KOPT-K1 (cell line): ENCODE measurements at regions not wholly inside any gene's neighbourhood (a gene's known extent, or its start where the extent isn't known, plus 50 kb on each side); places are given as distances from the start of the nearest gene placed in this dataset.

Experiments
- H3K27ac ChIP-seq: fragments of 200-600 bp; sonication (generic); 2 replicates; pipeline ENCODE4 v1.5.1; 2016; ENCODE audit warnings: antibody characterized with exemption, mild to moderate bottlenecking, low read depth, low read length; ENCODE audit not compliant: poor library complexity, severe bottlenecking
- H3K36me3 ChIP-seq: fragments of 200-600 bp; sonication (generic); 2 replicates; pipeline ENCODE4 v1.5.1; 2017; ENCODE audit warnings: antibody characterized with exemption, mild to moderate bottlenecking, low read length, moderate library complexity; ENCODE audit not compliant: insufficient read depth
- H3K9me3 ChIP-seq: fragments of 200-600 bp; sonication (generic); 2 replicates; pipeline ENCODE4 v1.5.1; 2017; ENCODE audit warnings: antibody characterized with exemption, low read length, mild to moderate bottlenecking; ENCODE audit not compliant: insufficient read depth, poor library complexity, severe bottlenecking

- no peaks in the 10 kb centered on the region for H3K36me3 ChIP-seq
- peak overlapping the region; percentile 50 for H3K27ac ChIP-seq
- H3K9me3 ChIP-seq: peaks cover 28% of the 10 kb centered on the region
Observed at GRCh38 chr6:105779110-105779509, 307.0 kb upstream of the PRDM1 start.

- H3K36me3 ChIP-seq: no peaks in the 10 kb centered on the region
- H3K9me3 ChIP-seq: peaks cover 32% of the 10 kb centered on the region
- no peak overlapping the region for H3K27ac ChIP-seq
Observed at GRCh38 chr6:105775095-105775494, 311.0 kb upstream of the PRDM1 start.

GRCh38 chr6:105774247-105774646, 311.9 kb upstream of the PRDM1 start:
- no peak overlapping the region for H3K27ac ChIP-seq
- peaks cover 32% of the 10 kb centered on the region for H3K9me3 ChIP-seq
- H3K36me3 ChIP-seq: no peaks in the 10 kb centered on the region

- Histone ChIP-seq H3K36me3 (no peaks in the 10 kb centered on the region), H3K27ac (no peak overlapping the region), H3K9me3 (peaks cover 24% of the 10 kb centered on the region)
Observed at GRCh38 chr6:105771313-105771970, 314.7 kb upstream of the PRDM1 start.

GRCh38 chr6:105769987-105770386, 316.1 kb upstream of the PRDM1 start:
- no peak overlapping the region for H3K27ac ChIP-seq

GRCh38 chr6:105769197-105769596, 316.9 kb upstream of the PRDM1 start:
- Histone ChIP-seq H3K9me3 (peaks cover 5% of the 10 kb centered on the region), H3K36me3 (no peaks in the 10 kb centered on the region), H3K27ac (no peak overlapping the region)

More at GRCh38 chr6:105769987-105770386, 316.1 kb upstream of the PRDM1 start:
- no peaks in the 10 kb centered on the region for H3K36me3 ChIP-seq
- H3K9me3 ChIP-seq: peaks cover 13% of the 10 kb centered on the region

- Histone ChIP-seq H3K36me3 (no peaks in the 10 kb centered on the region), H3K27ac (no peak overlapping the region), H3K9me3 (no peaks in the 10 kb centered on the region)
Observed at GRCh38 chr6:105767541-105767940, 318.6 kb upstream of the PRDM1 start.

GRCh38 chr6:105765239-105765638, 320.9 kb upstream of the PRDM1 start:
- no peak overlapping the region for H3K27ac ChIP-seq
- H3K9me3 ChIP-seq: no peaks in the 10 kb centered on the region
- H3K36me3 ChIP-seq: no peaks in the 10 kb centered on the region

GRCh38 chr6:105764315-105764714, 321.8 kb upstream of the PRDM1 start:
- no peak overlapping the region for H3K27ac ChIP-seq
- no peaks in the 10 kb centered on the region for H3K36me3 ChIP-seq
- H3K9me3 ChIP-seq: no peaks in the 10 kb centered on the region

GRCh38 chr6:105763866-105764265, 322.3 kb upstream of the PRDM1 start:
- Histone ChIP-seq H3K27ac (no peak overlapping the region), H3K36me3 (no peaks in the 10 kb centered on the region), H3K9me3 (no peaks in the 10 kb centered on the region)

- H3K36me3 ChIP-seq: no peaks in the 10 kb centered on the region
- H3K27ac ChIP-seq: no peak overlapping the region
- no peaks in the 10 kb centered on the region for H3K9me3 ChIP-seq
Observed at GRCh38 chr6:105760746-105761145, 325.4 kb upstream of the PRDM1 start.

GRCh38 chr6:105759946-105760345, 326.2 kb upstream of the PRDM1 start:
- no peaks in the 10 kb centered on the region for H3K36me3 ChIP-seq
- H3K27ac ChIP-seq: no peak overlapping the region
- H3K9me3 ChIP-seq: no peaks in the 10 kb centered on the region

GRCh38 chr6:105759015-105759414, 327.1 kb upstream of the PRDM1 start:
- no peaks in the 10 kb centered on the region for H3K9me3 ChIP-seq
- H3K36me3 ChIP-seq: no peaks in the 10 kb centered on the region
- H3K27ac ChIP-seq: no peak overlapping the region

- H3K27ac ChIP-seq: no peak overlapping the region
- H3K36me3 ChIP-seq: no peaks in the 10 kb centered on the region
Observed at GRCh38 chr6:105757512-105758200, 328.5 kb upstream of the PRDM1 start.

GRCh38 chr6:105755885-105756284, 330.3 kb upstream of the PRDM1 start:
- H3K9me3 ChIP-seq: no peaks in the 10 kb centered on the region
- H3K36me3 ChIP-seq: no peaks in the 10 kb centered on the region
- no peak overlapping the region for H3K27ac ChIP-seq

More at GRCh38 chr6:105757512-105758200, 328.5 kb upstream of the PRDM1 start:
- H3K9me3 ChIP-seq: no peaks in the 10 kb centered on the region
